Esophagus muscularis mucosa (tissue), 4 donors: ENCODE measurements at regions not wholly inside any gene's neighbourhood (a gene's known extent, or its start where the extent isn't known, plus 50 kb on each side); places are given as distances from the start of the nearest gene placed in this dataset.
"Not testable (repeated sequence)": the region's sequence is repeated elsewhere in the genome, so short reads cannot be mapped to it uniquely, and the experiment has no call there.

ENCODE experiments used
- DNase-seq: peaks from one replicate; pipeline ENCODE4 v3.0.0-alpha.2; 2017; ENCODE audit errors: extremely low spot score
- H3K27ac ChIP-seq, 4 donors: fragments of 200-600 bp; sonication (generic); replicated peaks in 1 of 4; 1 replicate in 3 of 4; 2 replicates in 1 of 4; pipeline ENCODE4 v1.5.1; 2016 to 2019; ENCODE audit warnings: mild to moderate bottlenecking in 1 of 4
- H3K27me3 ChIP-seq, 4 donors: fragments of 200-600 bp; sonication (generic); one replicate each; pipeline versions ENCODE4 v1.5.1 to v1.6.0; 2016 to 2019
- H3K36me3 ChIP-seq, 4 donors: fragments of 200-600 bp; sonication (generic); one replicate each; pipeline ENCODE4 v1.5.1; 2016 to 2019
- H3K4me1 ChIP-seq, 4 donors: fragments of 200-600 bp; sonication (generic); one replicate each; pipeline ENCODE4 v1.5.1; 2016 to 2019
- H3K4me3 ChIP-seq, 4 donors: fragments of 200-600 bp; sonication (generic); 1 replicate in 2 of 4; 2 replicates in 2 of 4; pipeline ENCODE4 v1.5.1; 2016 to 2019; ENCODE audit warnings: mild to moderate bottlenecking in 4 of 4, moderate library complexity in 1 of 4
- H3K9me3 ChIP-seq, 4 donors: fragments of 200-600 bp; sonication (generic); 1 replicate in 3 of 4; 2 replicates in 1 of 4; pipeline ENCODE4 v1.5.1; 2016 to 2019
- CTCF ChIP-seq, 3 experiments: fragments of 200-600 bp in 2 of 3; fragments of 450-650 bp in 1 of 3; sonication (generic) in 2 of 3; IDR thresholded peaks; one replicate each; pipeline ENCODE4 v1.5.1; 2017 to 2019; ENCODE audit warnings: antibody characterized with exemption in 3 of 3, mild to moderate bottlenecking in 2 of 3, moderate library complexity in 1 of 3
- EP300 ChIP-seq: sonication (generic); formaldehyde crosslinking; IDR thresholded peaks from one replicate; pipeline ENCODE4 v1.6.1; 2017; ENCODE audit warnings: antibody characterized with exemption
- POLR2A ChIP-seq: fragments of 450-650 bp; IDR thresholded peaks from one replicate; pipeline ENCODE4 v1.6.1; 2017; ENCODE audit warnings: antibody characterized with exemption, moderate library complexity, mild to moderate bottlenecking, low read depth
- POLR2AphosphoS5 ChIP-seq, 2 donors: sonication (generic); formaldehyde crosslinking; IDR thresholded peaks; one replicate each; pipeline ENCODE4 v1.6.1; 2017; ENCODE audit warnings: antibody characterized with exemption in 2 of 2
- whole genome bisulfite sequencing: methylation state at CpG from one replicate; pipeline ENCODE4 v1.1.5; 2018; 5-methylcytosine and 5-hydroxymethylcytosine counted together
- intact Hi-C: fragments of 100-400 bp; cut with DNase I; formaldehyde crosslinking; loops from one replicate; pipeline ENCODE4 v1.15.1; 2023

- H3K9me3 ChIP-seq: no peaks in the 10 kb centered on the region
- no peak for DNase-seq
- TF ChIP-seq POLR2A (no peak), POLR2AphosphoS5 (IDR thresholded peaks at IDR 0.05) (no peak), EP300 (no peak), CTCF (IDR thresholded peaks at IDR 0.05) (no peak)
- H3K4me1 ChIP-seq: peaks cover 0 to 21% (median 13%) of the 10 kb centered on the region in 4 donors
- intact Hi-C loops: no loop called here
- H3K27me3 ChIP-seq: no peaks in the 10 kb centered on the region
- no peaks in the 10 kb centered on the region for H3K36me3 ChIP-seq
- 66% methylated on average over 4 of the region's 4 CpGs for WGBS
- H3K4me3 ChIP-seq: no peak overlapping the region
- no peak overlapping the region for H3K27ac ChIP-seq
Observed at GRCh38 chr3:187811585-187812250, 66.5 kb upstream of the BCL6 start.

GRCh38 chr3:187812496-187812895 lies 67.2 kb upstream of the BCL6 start:
- Histone ChIP-seq H3K4me1 (peaks cover 0 to 21% (median 13%) of the 10 kb centered on the region in 4 donors), H3K27ac (no peak overlapping the region), H3K4me3 (no peak overlapping the region), H3K27me3 (no peaks in the 10 kb centered on the region), H3K36me3 (no peaks in the 10 kb centered on the region), H3K9me3 (peaks cover 0 to 4% (median 0%) of the 10 kb centered on the region in 4 donors)
- intact Hi-C loops: no loop called here
- DNase-seq: no peak
- no peak for TF ChIP-seq EP300
- TF ChIP-seq POLR2A: no peak
- no peak for TF ChIP-seq CTCF (IDR thresholded peaks at IDR 0.05)
- no peak for TF ChIP-seq POLR2AphosphoS5 (IDR thresholded peaks at IDR 0.05)
- WGBS: 91% methylated on average over 5 of the region's 5 CpGs

GRCh38 chr3:187813198-187813597 lies 67.9 kb upstream of the BCL6 start:
- no peak for DNase-seq
- H3K27me3 ChIP-seq: no peaks in the 10 kb centered on the region
- peaks cover 0 to 20% (median 13%) of the 10 kb centered on the region in 4 donors for H3K4me1 ChIP-seq
- H3K27ac ChIP-seq: no peak overlapping the region
- intact Hi-C loops: no loop called here
- H3K9me3 ChIP-seq: peaks cover 0 to 5% (median 0%) of the 10 kb centered on the region in 4 donors
- H3K36me3 ChIP-seq: no peaks in the 10 kb centered on the region
- TF ChIP-seq POLR2A: no peak
- no peak for TF ChIP-seq CTCF (IDR thresholded peaks at IDR 0.05)
- TF ChIP-seq POLR2AphosphoS5 (IDR thresholded peaks at IDR 0.05): no peak
- no peak for TF ChIP-seq EP300
- H3K4me3 ChIP-seq: no peak overlapping the region
- whole genome bisulfite sequencing: 91% methylated on average over 1 of the region's 1 CpG

GRCh38 chr3:187817766-187818165 lies 72.5 kb upstream of the BCL6 start:
- H3K27me3 ChIP-seq, H3K9me3 ChIP-seq, DNase-seq, H3K36me3 ChIP-seq, H3K4me3 ChIP-seq, intact Hi-C loops, H3K4me1 ChIP-seq, H3K27ac ChIP-seq: not testable (repeated sequence)
- 92% methylated on average over 3 of the region's 3 CpGs for WGBS

- intact Hi-C loops: no loop called here
- H3K4me3 ChIP-seq: no peak overlapping the region
- 92% methylated on average over 2 of the region's 2 CpGs for WGBS
Observed at GRCh38 chr3:187821616-187822317, 76.5 kb upstream of the BCL6 start.

More at GRCh38 chr3:187821616-187822317, 76.5 kb upstream of the BCL6 start:
- no peak overlapping the region for H3K27ac ChIP-seq
- DNase-seq: peak; percentile 53
- no peaks in the 10 kb centered on the region for H3K36me3 ChIP-seq
- peaks cover 0 to 5% (median 0%) of the 10 kb centered on the region in 4 donors for H3K9me3 ChIP-seq
- TF ChIP-seq CTCF (IDR thresholded peaks at IDR 0.05) (no peak), EP300 (no peak), POLR2A (no peak), POLR2AphosphoS5 (IDR thresholded peaks at IDR 0.05) (no peak)
- no peaks in the 10 kb centered on the region for H3K27me3 ChIP-seq
- H3K4me1 ChIP-seq: no peaks in the 10 kb centered on the region
